ENCODE measurements at regions not wholly inside any gene's neighbourhood (a gene's known extent, or its start where the extent isn't known, plus 50 kb on each side); places are given as distances from the start of the nearest gene placed in this dataset.

- TF ChIP-seq ERG (CRISPR knock-in tag; IDR thresholded peaks at IDR 0.05) (no peak), SP1 (CRISPR knock-in tag; conservative IDR thresholded peaks at IDR 0.05) (no peak), GABPB1 (CRISPR knock-in tag; IDR thresholded peaks at IDR 0.05) (no peak), ZNF416 (CRISPR knock-in tag; IDR thresholded peaks at IDR 0.05) (no peak), CREB1 (CRISPR knock-in tag; IDR thresholded peaks at IDR 0.05) (no peak), CREM (CRISPR knock-in tag; IDR thresholded peaks at IDR 0.05) (no peak)
- TF ChIP-seq, protein P1, sequence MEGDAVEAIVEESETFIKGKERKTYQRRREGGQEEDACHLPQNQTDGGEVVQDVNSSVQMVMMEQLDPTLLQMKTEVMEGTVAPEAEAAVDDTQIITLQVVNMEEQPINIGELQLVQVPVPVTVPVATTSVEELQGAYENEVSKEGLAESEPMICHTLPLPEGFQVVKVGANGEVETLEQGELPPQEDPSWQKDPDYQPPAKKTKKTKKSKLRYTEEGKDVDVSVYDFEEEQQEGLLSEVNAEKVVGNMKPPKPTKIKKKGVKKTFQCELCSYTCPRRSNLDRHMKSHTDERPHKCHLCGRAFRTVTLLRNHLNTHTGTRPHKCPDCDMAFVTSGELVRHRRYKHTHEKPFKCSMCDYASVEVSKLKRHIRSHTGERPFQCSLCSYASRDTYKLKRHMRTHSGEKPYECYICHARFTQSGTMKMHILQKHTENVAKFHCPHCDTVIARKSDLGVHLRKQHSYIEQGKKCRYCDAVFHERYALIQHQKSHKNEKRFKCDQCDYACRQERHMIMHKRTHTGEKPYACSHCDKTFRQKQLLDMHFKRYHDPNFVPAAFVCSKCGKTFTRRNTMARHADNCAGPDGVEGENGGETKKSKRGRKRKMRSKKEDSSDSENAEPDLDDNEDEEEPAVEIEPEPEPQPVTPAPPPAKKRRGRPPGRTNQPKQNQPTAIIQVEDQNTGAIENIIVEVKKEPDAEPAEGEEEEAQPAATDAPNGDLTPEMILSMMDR (IDR thresholded peaks at IDR 0.05): no peak
- TF ChIP-seq, protein P2, sequence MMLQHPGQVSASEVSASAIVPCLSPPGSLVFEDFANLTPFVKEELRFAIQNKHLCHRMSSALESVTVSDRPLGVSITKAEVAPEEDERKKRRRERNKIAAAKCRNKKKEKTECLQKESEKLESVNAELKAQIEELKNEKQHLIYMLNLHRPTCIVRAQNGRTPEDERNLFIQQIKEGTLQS (CRISPR knock-in tag; conservative IDR thresholded peaks at IDR 0.05): no peak
- TF ChIP-seq, protein P3, sequence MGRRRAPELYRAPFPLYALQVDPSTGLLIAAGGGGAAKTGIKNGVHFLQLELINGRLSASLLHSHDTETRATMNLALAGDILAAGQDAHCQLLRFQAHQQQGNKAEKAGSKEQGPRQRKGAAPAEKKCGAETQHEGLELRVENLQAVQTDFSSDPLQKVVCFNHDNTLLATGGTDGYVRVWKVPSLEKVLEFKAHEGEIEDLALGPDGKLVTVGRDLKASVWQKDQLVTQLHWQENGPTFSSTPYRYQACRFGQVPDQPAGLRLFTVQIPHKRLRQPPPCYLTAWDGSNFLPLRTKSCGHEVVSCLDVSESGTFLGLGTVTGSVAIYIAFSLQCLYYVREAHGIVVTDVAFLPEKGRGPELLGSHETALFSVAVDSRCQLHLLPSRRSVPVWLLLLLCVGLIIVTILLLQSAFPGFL (CRISPR knock-in tag; IDR thresholded peaks at IDR 0.05; ENCODE audit: borderline replicate concordance): no peak
- TF ChIP-seq, protein P4, sequence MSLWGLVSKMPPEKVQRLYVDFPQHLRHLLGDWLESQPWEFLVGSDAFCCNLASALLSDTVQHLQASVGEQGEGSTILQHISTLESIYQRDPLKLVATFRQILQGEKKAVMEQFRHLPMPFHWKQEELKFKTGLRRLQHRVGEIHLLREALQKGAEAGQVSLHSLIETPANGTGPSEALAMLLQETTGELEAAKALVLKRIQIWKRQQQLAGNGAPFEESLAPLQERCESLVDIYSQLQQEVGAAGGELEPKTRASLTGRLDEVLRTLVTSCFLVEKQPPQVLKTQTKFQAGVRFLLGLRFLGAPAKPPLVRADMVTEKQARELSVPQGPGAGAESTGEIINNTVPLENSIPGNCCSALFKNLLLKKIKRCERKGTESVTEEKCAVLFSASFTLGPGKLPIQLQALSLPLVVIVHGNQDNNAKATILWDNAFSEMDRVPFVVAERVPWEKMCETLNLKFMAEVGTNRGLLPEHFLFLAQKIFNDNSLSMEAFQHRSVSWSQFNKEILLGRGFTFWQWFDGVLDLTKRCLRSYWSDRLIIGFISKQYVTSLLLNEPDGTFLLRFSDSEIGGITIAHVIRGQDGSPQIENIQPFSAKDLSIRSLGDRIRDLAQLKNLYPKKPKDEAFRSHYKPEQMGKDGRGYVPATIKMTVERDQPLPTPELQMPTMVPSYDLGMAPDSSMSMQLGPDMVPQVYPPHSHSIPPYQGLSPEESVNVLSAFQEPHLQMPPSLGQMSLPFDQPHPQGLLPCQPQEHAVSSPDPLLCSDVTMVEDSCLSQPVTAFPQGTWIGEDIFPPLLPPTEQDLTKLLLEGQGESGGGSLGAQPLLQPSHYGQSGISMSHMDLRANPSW (CRISPR knock-in tag; conservative IDR thresholded peaks at IDR 0.05; ENCODE audit: low read depth): no peak
- TF ChIP-seq, protein P5, sequence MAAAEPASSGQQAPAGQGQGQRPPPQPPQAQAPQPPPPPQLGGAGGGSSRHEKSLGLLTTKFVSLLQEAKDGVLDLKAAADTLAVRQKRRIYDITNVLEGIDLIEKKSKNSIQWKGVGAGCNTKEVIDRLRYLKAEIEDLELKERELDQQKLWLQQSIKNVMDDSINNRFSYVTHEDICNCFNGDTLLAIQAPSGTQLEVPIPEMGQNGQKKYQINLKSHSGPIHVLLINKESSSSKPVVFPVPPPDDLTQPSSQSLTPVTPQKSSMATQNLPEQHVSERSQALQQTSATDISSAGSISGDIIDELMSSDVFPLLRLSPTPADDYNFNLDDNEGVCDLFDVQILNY (CRISPR knock-in tag; IDR thresholded peaks at IDR 0.05): no peak
Observed at GRCh38 chr4:167831855-167832254, 260.5 kb upstream of the ANXA10 start.
